Stomach smooth muscle (tissue), 2 donors: ENCODE measurements at regions not wholly inside any gene's neighbourhood (a gene's known extent, or its start where the extent isn't known, plus 50 kb on each side); places are given as distances from the start of the nearest gene placed in this dataset.
"Not testable (repeated sequence)": the region's sequence is repeated elsewhere in the genome, so short reads cannot be mapped to it uniquely, and the experiment has no call there.

ENCODE experiments used
- H3K27ac ChIP-seq: one replicate; pipeline ENCODE4 v1.7.0; 2013; ENCODE audit warnings: mild to moderate bottlenecking, low read length, inconsistent platforms
- H3K27me3 ChIP-seq, 2 donors: one replicate each; pipeline ENCODE4 v1.7.0; 2013; ENCODE audit warnings: low read length in 2 of 2; ENCODE audit not compliant: insufficient read depth in 2 of 2, control insufficient read depth in 1 of 2
- H3K36me3 ChIP-seq, 2 donors: one replicate each; pipeline ENCODE4 v1.7.0; 2013; ENCODE audit warnings: low read length in 2 of 2; ENCODE audit not compliant: control insufficient read depth in 2 of 2, insufficient read depth in 2 of 2
- H3K4me1 ChIP-seq: one replicate; pipeline ENCODE4 v1.7.0; 2013; ENCODE audit warnings: low read length; ENCODE audit not compliant: control insufficient read depth, insufficient read depth
- H3K4me3 ChIP-seq, 2 donors: one replicate each; pipeline ENCODE4 v1.7.0; 2013; ENCODE audit warnings: low read length in 2 of 2
- H3K9ac ChIP-seq, 2 donors: one replicate each; pipeline ENCODE4 v1.7.0; 2013; ENCODE audit warnings: low read length in 2 of 2, mild to moderate bottlenecking in 1 of 2
- H3K9me3 ChIP-seq, 2 donors: one replicate each; pipeline ENCODE4 v1.7.0; 2013; ENCODE audit warnings: low read length in 2 of 2; ENCODE audit not compliant: control insufficient read depth in 2 of 2
- donor health status: healthy.
- donor health status: Pancreatic carcinoma.

DNA sequence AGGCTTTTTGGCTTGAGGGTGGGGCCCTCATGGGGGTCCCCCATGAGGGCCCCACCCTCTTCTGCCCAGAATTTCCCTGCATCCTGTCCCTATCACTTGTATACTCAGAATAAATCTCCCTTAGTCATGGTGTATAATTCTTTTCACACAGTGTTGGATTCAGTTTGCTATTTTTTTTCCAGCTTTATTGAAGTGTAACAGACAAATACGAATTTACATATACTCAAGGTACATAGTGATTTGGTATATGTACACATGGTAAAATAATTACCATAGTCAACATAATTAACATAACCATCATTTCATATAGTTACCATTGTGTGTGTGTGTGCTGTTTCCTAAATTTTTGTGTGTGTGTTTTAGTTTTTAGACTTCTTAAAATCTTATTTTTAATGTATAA, 289.4 kb downstream of the CNTNAP3B start:
- not testable (repeated sequence) for H3K9me3 ChIP-seq, H3K4me3 ChIP-seq, H3K36me3 ChIP-seq, H3K27ac ChIP-seq, H3K9ac ChIP-seq, H3K4me1 ChIP-seq, H3K27me3 ChIP-seq

DNA sequence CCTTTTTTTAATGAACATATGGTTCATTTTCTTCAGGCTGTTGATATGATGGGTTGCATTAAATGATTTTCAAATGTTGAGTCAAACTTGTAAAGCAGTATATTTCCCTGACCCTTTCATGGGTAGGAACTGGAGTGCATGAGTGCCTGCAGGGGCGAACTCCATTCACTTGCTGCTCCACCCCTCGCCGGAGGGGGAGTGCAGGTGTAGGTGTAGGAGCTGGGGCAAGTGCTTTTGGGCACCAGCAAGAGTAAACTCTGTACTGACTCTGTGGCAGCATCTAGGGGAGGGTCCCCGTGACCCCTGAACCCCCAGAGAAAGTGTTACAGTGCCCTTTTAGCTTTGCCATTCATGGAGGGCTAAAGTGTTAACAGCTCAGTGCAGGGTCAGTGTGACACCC, 290.3 kb downstream of the CNTNAP3B start:
- not testable (repeated sequence) for H3K9me3 ChIP-seq, H3K36me3 ChIP-seq, H3K9ac ChIP-seq, H3K27ac ChIP-seq, H3K4me3 ChIP-seq, H3K27me3 ChIP-seq, H3K4me1 ChIP-seq

DNA sequence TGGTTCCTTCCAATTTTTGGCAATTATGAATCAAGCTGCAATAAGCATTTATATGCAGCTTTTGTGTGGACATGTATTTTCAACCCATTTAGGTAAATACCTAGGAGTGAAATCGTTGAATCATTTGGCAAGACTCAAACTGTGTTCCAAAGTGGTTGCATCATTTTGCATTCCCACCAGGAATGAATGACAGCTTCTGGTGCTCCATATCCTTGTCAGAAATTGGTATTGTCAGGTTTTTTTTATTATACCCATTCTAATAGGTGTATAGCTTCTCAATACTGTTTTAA, 290.7 kb downstream of the CNTNAP3B start:
- H3K9me3 ChIP-seq, H3K36me3 ChIP-seq, H3K4me3 ChIP-seq, H3K27me3 ChIP-seq, H3K9ac ChIP-seq, H3K27ac ChIP-seq, H3K4me1 ChIP-seq: not testable (repeated sequence)

DNA sequence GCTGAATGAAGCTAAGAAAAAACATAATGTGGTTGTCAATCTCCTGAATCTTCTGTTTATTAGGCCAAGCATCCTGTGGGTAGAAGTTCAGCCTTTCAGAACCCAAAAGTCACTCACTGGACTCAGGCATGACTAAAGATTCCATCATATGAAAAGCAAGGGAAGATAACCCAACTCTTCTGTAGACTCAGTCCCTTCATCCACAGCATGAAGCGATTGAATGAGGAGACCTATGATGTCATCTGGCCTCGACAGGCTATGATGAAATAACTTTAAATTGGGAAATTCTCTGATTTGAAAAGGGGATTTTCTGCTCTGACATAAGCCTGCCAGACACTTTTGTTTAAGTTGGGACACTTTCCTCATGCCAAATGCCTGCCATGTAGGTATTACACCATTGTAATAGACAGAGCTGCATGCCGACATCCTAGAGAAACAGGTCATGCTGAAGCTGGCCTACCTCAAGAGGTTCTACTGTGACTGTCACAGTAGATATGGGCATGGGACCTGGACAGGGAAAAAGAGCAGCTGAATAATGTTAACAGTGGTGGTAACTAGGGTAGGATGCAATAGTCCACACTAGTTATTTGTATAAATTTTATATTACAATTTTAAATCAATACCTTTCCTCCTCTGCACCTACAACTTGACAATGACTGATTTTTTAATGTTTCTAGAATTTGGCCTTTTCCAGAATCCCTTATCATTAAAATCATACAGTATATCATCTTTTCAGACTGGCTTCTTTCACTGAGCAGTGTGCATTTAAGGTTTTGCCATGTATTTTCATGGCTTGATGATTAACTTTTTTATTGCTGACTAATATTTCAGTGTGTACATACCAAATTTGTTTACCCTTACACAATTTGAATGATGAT, 291.3 kb downstream of the CNTNAP3B start:
- not testable (repeated sequence) for H3K27ac ChIP-seq, H3K36me3 ChIP-seq, H3K27me3 ChIP-seq, H3K9ac ChIP-seq, H3K9me3 ChIP-seq, H3K4me1 ChIP-seq, H3K4me3 ChIP-seq

DNA sequence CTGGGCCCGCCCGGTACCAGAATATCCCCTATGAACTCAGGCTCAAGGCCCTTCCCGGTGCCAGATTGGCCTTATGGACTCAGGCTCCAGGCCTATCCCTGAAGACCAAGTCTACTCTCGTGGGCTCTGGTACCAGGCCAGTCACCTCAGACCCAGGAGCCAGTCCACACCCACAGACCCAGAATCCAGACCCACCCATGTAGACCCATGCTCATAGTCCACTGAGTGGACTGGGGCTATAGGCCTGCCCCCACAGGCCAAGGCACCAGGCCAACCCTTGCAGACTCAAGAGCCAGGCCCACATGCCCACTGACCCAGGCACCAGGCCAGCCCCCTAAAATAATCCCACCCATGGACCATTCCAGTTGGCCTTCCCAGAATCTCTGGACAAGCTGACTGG, 296.1 kb downstream of the CNTNAP3B start:
- not testable (repeated sequence) for H3K27me3 ChIP-seq, H3K27ac ChIP-seq, H3K4me1 ChIP-seq, H3K36me3 ChIP-seq, H3K4me3 ChIP-seq, H3K9me3 ChIP-seq, H3K9ac ChIP-seq

DNA sequence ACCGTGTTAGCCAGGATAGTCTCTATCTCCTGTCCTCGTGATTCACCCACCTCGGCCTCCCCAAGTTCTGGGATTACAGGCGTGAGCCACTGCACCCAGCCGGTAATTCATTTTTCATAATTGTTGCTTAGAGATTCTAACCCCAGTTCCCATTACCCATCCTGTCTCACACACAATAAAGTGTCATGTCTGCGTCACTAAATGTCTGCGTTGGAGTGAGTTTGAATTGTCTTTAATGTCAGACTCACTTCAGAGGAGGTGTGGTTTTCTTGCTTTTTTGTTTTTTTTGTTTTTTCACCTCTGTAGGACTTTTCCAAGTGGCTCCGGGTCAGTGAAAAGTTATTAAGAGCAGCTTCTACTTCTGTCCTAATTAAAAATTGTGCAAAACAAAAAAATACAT, 304.5 kb downstream of the CNTNAP3B start:
- H3K9ac ChIP-seq, H3K9me3 ChIP-seq, H3K27ac ChIP-seq, H3K4me1 ChIP-seq, H3K4me3 ChIP-seq, H3K27me3 ChIP-seq, H3K36me3 ChIP-seq: not testable (repeated sequence)

DNA sequence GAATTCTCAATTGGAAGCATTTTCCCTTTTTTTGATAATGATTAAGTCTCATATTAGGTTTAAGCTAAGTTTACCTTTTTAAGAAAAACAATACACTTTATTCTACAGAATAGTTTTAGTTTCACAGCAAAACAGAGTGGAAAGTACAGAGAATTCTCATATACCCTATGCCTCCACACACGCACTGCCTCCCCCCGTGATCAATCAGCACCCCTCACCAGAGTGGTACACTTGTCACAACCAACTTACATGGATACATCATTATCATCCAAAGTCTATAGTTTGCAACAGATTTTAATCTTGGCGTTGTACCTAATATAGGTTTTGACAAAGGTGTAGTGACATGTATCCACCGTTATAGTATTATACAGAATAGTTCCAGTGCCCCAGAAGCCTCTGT, 326.5 kb downstream of the CNTNAP3B start:
- H3K27ac ChIP-seq, H3K36me3 ChIP-seq, H3K4me1 ChIP-seq, H3K27me3 ChIP-seq, H3K9ac ChIP-seq, H3K4me3 ChIP-seq, H3K9me3 ChIP-seq: not testable (repeated sequence)

DNA sequence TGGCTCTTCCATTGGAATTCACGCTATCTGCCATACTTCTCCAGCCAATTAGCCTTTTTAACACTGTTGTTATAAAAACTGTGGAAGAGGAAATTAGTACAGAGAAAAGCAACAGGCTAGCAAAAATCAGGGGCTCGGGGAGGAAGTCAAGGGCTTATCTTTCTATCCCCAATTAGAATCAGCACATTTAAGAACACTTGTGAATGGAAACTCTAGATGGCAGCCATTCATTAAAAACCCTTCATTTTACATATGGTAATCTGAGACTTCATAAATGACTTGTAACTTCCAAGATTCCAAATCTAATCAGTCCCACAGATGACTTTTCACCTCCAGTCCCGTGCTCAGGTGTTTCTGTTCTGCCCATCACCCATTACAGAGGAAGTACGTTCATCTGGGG, 330.5 kb downstream of the CNTNAP3B start:
- H3K4me1 ChIP-seq, H3K9ac ChIP-seq, H3K4me3 ChIP-seq, H3K9me3 ChIP-seq, H3K27me3 ChIP-seq, H3K27ac ChIP-seq, H3K36me3 ChIP-seq: not testable (repeated sequence)

DNA sequence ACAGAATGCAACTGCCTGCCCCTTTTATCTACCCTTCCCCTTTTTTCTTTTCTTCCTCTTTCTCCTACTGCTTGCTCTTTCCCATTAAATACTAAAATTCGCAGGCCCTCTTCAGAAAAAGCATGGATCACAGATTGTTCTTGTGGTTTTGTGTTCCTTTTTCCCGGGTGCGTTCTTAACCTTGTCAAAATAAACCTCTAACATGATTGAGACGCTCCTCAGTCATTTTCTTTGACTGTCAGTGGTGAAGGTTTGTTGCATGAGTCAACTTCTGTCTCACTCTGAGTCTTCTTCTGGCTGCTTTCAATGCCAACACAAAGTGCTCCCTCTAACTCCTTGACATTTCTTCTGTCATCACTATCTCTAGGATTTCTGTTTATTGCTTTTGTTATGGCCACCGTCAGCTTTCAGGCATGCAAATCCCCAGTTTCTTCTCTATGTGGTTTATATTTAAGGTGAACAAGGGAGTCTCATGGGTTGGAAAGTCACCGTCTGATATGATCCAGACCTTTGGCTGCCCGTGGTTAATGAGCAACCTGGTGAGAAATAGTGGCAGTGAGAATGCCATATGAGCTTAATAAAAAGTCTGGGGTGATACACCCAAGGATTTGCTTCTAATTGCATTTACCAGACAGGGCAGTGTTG, 338.4 kb downstream of the CNTNAP3B start:
- not testable (repeated sequence) for H3K27ac ChIP-seq, H3K9me3 ChIP-seq, H3K27me3 ChIP-seq, H3K4me1 ChIP-seq, H3K9ac ChIP-seq, H3K4me3 ChIP-seq, H3K36me3 ChIP-seq

DNA sequence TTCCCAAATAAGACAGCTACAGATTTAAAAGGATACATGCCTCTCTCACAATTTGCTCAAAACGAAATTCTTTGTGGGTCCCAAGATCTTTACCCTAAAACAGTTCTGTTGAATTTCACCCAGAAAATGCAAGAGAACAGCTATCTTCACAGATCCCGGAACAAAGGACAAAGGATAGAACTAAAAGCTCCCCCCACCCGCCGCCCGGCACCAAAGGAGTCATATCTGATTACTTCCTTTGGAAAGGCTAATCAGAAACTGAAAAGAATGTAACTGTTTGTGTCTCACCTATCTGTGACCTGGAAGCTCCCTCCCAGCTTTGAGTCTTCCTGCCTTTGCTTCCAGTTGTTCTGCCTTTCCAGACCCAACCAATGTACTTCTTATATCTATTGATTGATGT, 339.2 kb downstream of the CNTNAP3B start:
- not testable (repeated sequence) for H3K27ac ChIP-seq, H3K9me3 ChIP-seq, H3K4me3 ChIP-seq, H3K4me1 ChIP-seq, H3K27me3 ChIP-seq, H3K9ac ChIP-seq, H3K36me3 ChIP-seq

DNA sequence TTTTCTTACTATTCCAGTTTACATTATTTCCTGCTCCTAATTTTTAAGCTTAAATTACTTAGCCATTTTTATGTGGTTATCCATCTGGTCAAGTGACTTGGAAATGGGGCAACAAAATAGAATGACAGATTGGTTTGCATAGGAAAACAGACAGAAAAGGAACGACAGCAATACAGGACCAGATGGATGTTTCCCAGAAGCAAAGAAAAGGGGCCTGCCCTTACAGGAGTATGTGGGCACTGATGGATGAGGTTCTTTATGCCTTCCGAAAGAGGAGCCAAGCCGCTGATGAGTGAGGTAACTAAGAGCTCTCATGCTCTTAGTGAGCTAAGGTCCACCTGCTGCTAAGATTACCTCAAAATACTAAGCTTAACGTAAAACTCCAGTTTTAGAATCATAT, 339.8 kb downstream of the CNTNAP3B start:
- not testable (repeated sequence) for H3K36me3 ChIP-seq, H3K9me3 ChIP-seq, H3K4me3 ChIP-seq, H3K27ac ChIP-seq, H3K4me1 ChIP-seq, H3K27me3 ChIP-seq, H3K9ac ChIP-seq
